ENCODE measurements at regions not wholly inside any gene's neighbourhood (a gene's known extent, or its start where the extent isn't known, plus 50 kb on each side); places are given as distances from the start of the nearest gene placed in this dataset.

DNA sequence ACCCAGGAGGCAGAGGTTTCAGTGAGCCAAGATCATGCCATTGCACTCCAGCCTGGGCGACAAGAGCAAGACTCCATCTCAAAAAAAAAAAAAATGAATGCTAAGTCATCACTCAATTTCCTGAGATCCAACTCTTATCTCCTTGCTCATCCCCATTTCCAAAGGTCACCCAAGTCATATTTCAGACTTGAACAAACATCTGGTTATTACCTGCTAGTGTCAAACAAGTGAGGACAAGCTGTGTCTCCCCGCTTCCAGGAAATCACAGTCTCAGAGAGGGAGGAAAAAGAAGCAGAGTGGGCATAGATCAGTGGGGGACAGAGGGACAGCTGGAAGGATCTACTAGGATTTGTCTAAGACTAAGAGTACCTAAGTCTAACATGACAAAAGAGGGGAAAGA, 147.5 kb upstream of the FUNDC1 start:
- Histone ChIP-seq H3K27me3 (ENCODE audit: control insufficient read depth in 1 of 2, insufficient read depth in 2 of 2, low read length in 2 of 2) (no peaks in the 10 kb centered on the region), H3K79me2 (ENCODE audit: insufficient read depth, low read length) (no peaks in the 10 kb centered on the region), H3K27ac (ENCODE audit: extremely low read length, insufficient read depth, low read length) (no peak overlapping the region), H3K4me2 (ENCODE audit: low read depth, low read length) (no peak overlapping the region), H3K9ac (ENCODE audit: insufficient read depth, low read depth, low read length) (no peak overlapping the region), H3K4me3 (replicated peaks in 1 of 3; ENCODE audit: insufficient read depth in 1 of 3, low read depth in 2 of 3, low read length in 3 of 3) (no peak overlapping the region), H4K20me1 (ENCODE audit: insufficient read depth, low read length) (no peaks in the 10 kb centered on the region), H2AFZ (ENCODE audit: low read length) (no peak overlapping the region), H3K9me3 (ENCODE audit: low read length) (no peaks in the 10 kb centered on the region), H3K4me1 (ENCODE audit: insufficient read depth, low read length) (peaks cover 15% of the 10 kb centered on the region), H3K36me3 (replicated peaks in 1 of 2; ENCODE audit: control insufficient read depth in 1 of 2, insufficient read depth in 2 of 2, low read length in 2 of 2) (no peaks in the 10 kb centered on the region)
- BruUV-seq (replicated peaks), result no TSS peak
- intact Hi-C loops (cut with micrococcal nuclease; ENCODE audit: unreplicated experiment), result no loop called here
- POLR2A ChIA-PET, result no interaction called here
- FAIRE-seq, result no peak
- CTCF ChIA-PET (ENCODE audit: low intra/inter-chr PET ratio, low total read pairs), result no interaction called here
- WGBS (ENCODE audit: low lambda C conversion rate), result 89% methylated on average over 2 of the region's 2 CpGs
- no peak for DNase-seq (ENCODE audit: low spot score)
- in situ Hi-C loops (cut with HindIII; ENCODE audit: extremely low pct_ligation_motif_present, low pct_unique_long_range_greater_than_20kb), result no loop called here
- no peak for ATAC-seq
- TF ChIP-seq ATF3 (CRISPR knock-in tag; IDR thresholded peaks at IDR 0.05) (no peak), SRSF4 (IDR thresholded peaks at IDR 0.05; ENCODE audit: low read depth, low read length, poor library complexity, severe bottlenecking) (no peak), ZNF660 (CRISPR knock-in tag; IDR thresholded peaks at IDR 0.05; ENCODE audit: borderline replicate concordance, low read depth) (no peak), NAIF1 (CRISPR knock-in tag; IDR thresholded peaks at IDR 0.05; ENCODE audit: borderline replicate concordance) (no peak), RFX1 (IDR thresholded peaks at IDR 0.05) (no peak), KMT2A (CRISPR knock-in tag; IDR thresholded peaks at IDR 0.05) (no peak), HNF1A (IDR thresholded peaks at IDR 0.05; ENCODE audit: low read depth) (no peak), HNF1A (CRISPR knock-in tag; IDR thresholded peaks at IDR 0.05; ENCODE audit: borderline replicate concordance) (no peak), DMTF1 (CRISPR knock-in tag; IDR thresholded peaks at IDR 0.05) (no peak), JUNB (CRISPR knock-in tag; IDR thresholded peaks at IDR 0.05; ENCODE audit: borderline replicate concordance) (no peak), ZNF17 (CRISPR knock-in tag; IDR thresholded peaks at IDR 0.05) (no peak), SAP130 (CRISPR knock-in tag; IDR thresholded peaks at IDR 0.05; ENCODE audit: low read depth) (no peak), GPN1 (CRISPR knock-in tag; IDR thresholded peaks at IDR 0.05; ENCODE audit: borderline replicate concordance) (no peak), AFF4 (CRISPR knock-in tag; IDR thresholded peaks at IDR 0.05) (no peak), ZNF878 (CRISPR knock-in tag; IDR thresholded peaks at IDR 0.05) (no peak)

Data from HepG2 (cell line).